NOMO-1 treated with DMSO at 0.1 percent for 48 hours (cell line): ENCODE measurements at regions not wholly inside any gene's neighbourhood (a gene's known extent, or its start where the extent isn't known, plus 50 kb on each side); places are given as distances from the start of the nearest gene placed in this dataset.

ENCODE experiments used
- DNase-seq: peaks from one replicate; lab custom pipeline; 2025; ENCODE audit not compliant: unreplicated experiment; lab: John Stamatoyannopoulos, UW

GRCh38 chr12:67929384-67929772 lies 59.9 kb upstream of the IFNG-AS1 start:
- DNase-seq: no peak

- no peak for DNase-seq
Observed at GRCh38 chr12:67937822-67938221, 51.4 kb upstream of the IFNG-AS1 start.
